ENCODE measurements at regions not wholly inside any gene's neighbourhood (a gene's known extent, or its start where the extent isn't known, plus 50 kb on each side); places are given as distances from the start of the nearest gene placed in this dataset.

GRCh38 chr2:82487354-82487753 lies 1971.7 kb downstream of the SUCLG1 start:
- TF ChIP-seq CTCF (IDR thresholded peaks at IDR 0.05) = no peak
- no peak for TF ChIP-seq POLR2AphosphoS5 (IDR thresholded peaks at IDR 0.05; ENCODE audit: low read depth, low read length)
- TF ChIP-seq SIN3A (IDR thresholded peaks at IDR 0.05; ENCODE audit: borderline replicate concordance, insufficient read depth, low read depth, low read length) = no peak
- TF ChIP-seq REST (IDR thresholded peaks at IDR 0.05; ENCODE audit: insufficient read depth in 1 of 2, low read depth in 2 of 2, low read length in 1 of 2) = no peak

Measured in Panc1 (cell line).